HG02981 (cell line): ENCODE measurements at regions not wholly inside any gene's neighbourhood (a gene's known extent, or its start where the extent isn't known, plus 50 kb on each side); places are given as distances from the start of the nearest gene placed in this dataset.

Experiments used
- ATAC-seq: cut with Tn5 transposase; IDR thresholded peaks from one replicate; pipeline ENCODE4 v1.9.1; 2021; ENCODE audit warnings: mild to moderate bottlenecking, moderate library complexity; ENCODE audit not compliant: unreplicated experiment

- ATAC-seq = no peak
Measured at GRCh38 chr13:76461999-76462398, 424.2 kb downstream of the KCTD12 start.

- no peak for ATAC-seq
Measured at GRCh38 chr13:76461484-76461883, 424.7 kb downstream of the KCTD12 start.

- ATAC-seq = no peak
Measured at GRCh38 chr13:76459863-76460262, 426.3 kb downstream of the KCTD12 start.

- ATAC-seq = no peak
Measured at GRCh38 chr13:76455960-76456359, 430.2 kb downstream of the KCTD12 start.

- ATAC-seq = no peak
Measured at GRCh38 chr13:76454991-76455390, 431.2 kb downstream of the KCTD12 start.

GRCh38 chr13:76449716-76450115 lies 436.5 kb downstream of the KCTD12 start:
- no peak for ATAC-seq

GRCh38 chr13:76446191-76446590 lies 440.0 kb downstream of the KCTD12 start:
- ATAC-seq = no peak

GRCh38 chr13:76440568-76440967 lies 445.6 kb downstream of the KCTD12 start:
- peak; percentile 92 for ATAC-seq

GRCh38 chr13:76439546-76439945 lies 446.7 kb downstream of the KCTD12 start:
- no peak for ATAC-seq

GRCh38 chr13:76438050-76438449 lies 448.2 kb downstream of the KCTD12 start:
- no peak for ATAC-seq

- no peak for ATAC-seq
Measured at GRCh38 chr13:76425935-76426334, 460.3 kb downstream of the KCTD12 start.

GRCh38 chr13:76421011-76421410 lies 465.2 kb downstream of the KCTD12 start:
- ATAC-seq = no peak

GRCh38 chr13:76418404-76418803 lies 467.8 kb downstream of the KCTD12 start:
- no peak for ATAC-seq

GRCh38 chr13:76414320-76414719 lies 471.9 kb downstream of the KCTD12 start:
- ATAC-seq = no peak

- no peak for ATAC-seq
Measured at GRCh38 chr13:76406243-76406642, 480.0 kb downstream of the KCTD12 start.

- no peak for ATAC-seq
Measured at GRCh38 chr13:76398425-76398824, 487.8 kb downstream of the KCTD12 start.

GRCh38 chr13:76397413-76397812 lies 488.8 kb downstream of the KCTD12 start:
- no peak for ATAC-seq

GRCh38 chr13:76389321-76389720 lies 496.9 kb downstream of the KCTD12 start:
- ATAC-seq = no peak

- ATAC-seq = no peak
Measured at GRCh38 chr13:76387566-76387965, 498.6 kb downstream of the KCTD12 start.

- no peak for ATAC-seq
Measured at GRCh38 chr13:76386321-76386720, 499.9 kb downstream of the KCTD12 start.

- ATAC-seq = no peak
Measured at GRCh38 chr13:76385586-76385985, 500.6 kb downstream of the KCTD12 start.

- ATAC-seq = no peak
Measured at GRCh38 chr13:76383676-76384461, 502.3 kb downstream of the KCTD12 start.
